HuH-7 (cell line): ENCODE measurements at regions not wholly inside any gene's neighbourhood (a gene's known extent, or its start where the extent isn't known, plus 50 kb on each side); places are given as distances from the start of the nearest gene placed in this dataset.
"Not testable (repeated sequence)": the region's sequence is repeated elsewhere in the genome, so short reads cannot be mapped to it uniquely, and the experiment has no call there.

ENCODE experiments used
- DNase-seq: peaks from one replicate; pipeline ENCODE4 v3.0.0; 2011; ENCODE audit warnings: low spot score

GRCh38 chr12:46547421-46548354, 175.1 kb upstream of the SLC38A2 start:
- no peak for DNase-seq

- DNase-seq, result no peak
Observed at GRCh38 chr12:46546634-46547273, 174.2 kb upstream of the SLC38A2 start.

GRCh38 chr12:46543378-46543795, 170.8 kb upstream of the SLC38A2 start:
- not testable (repeated sequence) for DNase-seq

GRCh38 chr12:46538976-46539375, 166.4 kb upstream of the SLC38A2 start:
- DNase-seq, result no peak

GRCh38 chr12:46537387-46537955, 164.9 kb upstream of the SLC38A2 start:
- DNase-seq, result no peak

- not testable (repeated sequence) for DNase-seq
Observed at GRCh38 chr12:46536316-46536715, 163.7 kb upstream of the SLC38A2 start.

- no peak for DNase-seq
Observed at GRCh38 chr12:46535907-46536306, 163.3 kb upstream of the SLC38A2 start.

- DNase-seq, result no peak
Observed at GRCh38 chr12:46535376-46535775, 162.8 kb upstream of the SLC38A2 start.

- DNase-seq, result no peak
Observed at GRCh38 chr12:46534327-46534840, 161.8 kb upstream of the SLC38A2 start.

GRCh38 chr12:46533723-46534122, 161.2 kb upstream of the SLC38A2 start:
- no peak for DNase-seq

- DNase-seq, result no peak
Observed at GRCh38 chr12:46531804-46532203, 159.2 kb upstream of the SLC38A2 start.

- DNase-seq, result no peak
Observed at GRCh38 chr12:46531059-46531785, 158.6 kb upstream of the SLC38A2 start.

- no peak for DNase-seq
Observed at GRCh38 chr12:46530373-46531056, 157.9 kb upstream of the SLC38A2 start.

- no peak for DNase-seq
Observed at GRCh38 chr12:46526233-46526632, 153.7 kb upstream of the SLC38A2 start.

- DNase-seq, result no peak
Observed at GRCh38 chr12:46524778-46525177, 152.2 kb upstream of the SLC38A2 start.

- no peak for DNase-seq
Observed at GRCh38 chr12:46523863-46524770, 151.5 kb upstream of the SLC38A2 start.

- no peak for DNase-seq
Observed at GRCh38 chr12:46523446-46523845, 150.9 kb upstream of the SLC38A2 start.

- no peak for DNase-seq
Observed at GRCh38 chr12:46522071-46522470, 149.5 kb upstream of the SLC38A2 start.

- no peak for DNase-seq
Observed at GRCh38 chr12:46521145-46521544, 148.6 kb upstream of the SLC38A2 start.

GRCh38 chr12:46519407-46519806, 146.8 kb upstream of the SLC38A2 start:
- no peak for DNase-seq
